ENCODE measurements at regions not wholly inside any gene's neighbourhood (a gene's known extent, or its start where the extent isn't known, plus 50 kb on each side); places are given as distances from the start of the nearest gene placed in this dataset.
"Not testable (repeated sequence)": the region's sequence is repeated elsewhere in the genome, so short reads cannot be mapped to it uniquely, and the experiment has no call there.

DNA sequence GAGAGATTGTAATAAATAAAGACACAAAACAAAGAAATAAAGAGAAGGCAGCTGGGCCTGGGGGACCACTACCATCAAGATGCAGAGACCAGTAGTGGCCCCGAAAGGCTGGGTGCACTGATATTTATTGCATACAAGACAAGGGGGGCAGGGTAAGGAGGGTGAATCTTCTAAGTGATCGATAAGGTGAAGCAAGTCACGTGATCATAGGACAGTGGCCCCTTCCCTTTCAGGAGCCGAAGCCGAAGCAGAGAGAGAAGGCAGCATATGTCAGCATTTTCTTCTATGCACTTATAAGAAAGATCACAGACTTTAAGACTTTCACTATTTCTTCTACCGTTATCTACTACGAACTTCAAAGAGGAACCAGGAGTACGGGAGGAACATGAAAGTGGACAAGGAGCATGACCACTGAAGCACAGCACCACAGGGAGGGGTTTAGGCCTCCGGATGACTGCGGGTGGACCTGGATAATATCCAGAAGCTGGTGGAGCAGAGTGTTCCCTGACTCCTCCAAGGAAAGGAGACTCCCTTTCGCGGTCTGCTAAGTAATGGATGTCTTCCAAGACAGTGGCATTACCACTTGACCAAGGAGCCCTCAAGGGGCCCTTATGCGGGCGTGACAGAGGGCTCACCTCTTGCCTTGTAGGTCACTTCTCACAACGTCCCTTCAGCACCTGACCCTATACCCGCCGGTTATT is 126.4 kb downstream of the RBM46 start:
- not testable (repeated sequence) for DNase-seq (ENCODE audit: low read depth); H3K4me3 ChIP-seq (replicated peaks; ENCODE audit: low read depth, low read length)

- DNase-seq (ENCODE audit: low read depth), result no peak
- no peak for TF ChIP-seq CTCF (IDR thresholded peaks at IDR 0.05; ENCODE audit: low read length, missing control alignments)
- no peak overlapping the region for H3K4me3 ChIP-seq (replicated peaks; ENCODE audit: low read depth, low read length)
Measured at GRCh38 chr4:154908168-154908567, 127.1 kb downstream of the RBM46 start.

DNA sequence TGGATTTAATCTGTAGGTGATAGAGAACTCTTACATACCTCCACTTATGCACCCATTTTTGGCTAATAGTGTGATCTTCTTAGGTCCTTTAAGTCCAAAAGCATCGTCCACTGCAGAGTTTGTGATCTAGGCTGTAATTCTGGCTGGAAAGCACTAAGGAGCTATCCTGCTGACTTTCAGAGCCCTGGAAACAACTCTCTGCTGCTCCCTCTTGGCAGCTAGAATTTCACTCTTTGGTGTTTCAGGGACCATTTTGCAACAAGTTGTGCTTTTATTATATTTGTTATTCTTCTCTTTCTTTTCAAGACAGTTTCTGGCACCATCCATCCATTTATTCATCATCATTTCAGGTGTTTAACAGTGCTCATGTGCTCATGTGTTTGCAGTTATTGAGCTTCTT is 130.0 kb downstream of the RBM46 start:
- TF ChIP-seq CTCF (IDR thresholded peaks at IDR 0.05; ENCODE audit: low read length, missing control alignments), result peak; percentile 16
- peak; percentile 11 for DNase-seq (ENCODE audit: low read depth)
- H3K4me3 ChIP-seq (replicated peaks; ENCODE audit: low read depth, low read length), result no peak overlapping the region

- no peak overlapping the region for H3K4me3 ChIP-seq (replicated peaks; ENCODE audit: low read depth, low read length)
- TF ChIP-seq CTCF (IDR thresholded peaks at IDR 0.05; ENCODE audit: low read length, missing control alignments), result no peak
- DNase-seq (ENCODE audit: low read depth), result no peak
Measured at GRCh38 chr4:154911608-154912098, 130.6 kb downstream of the RBM46 start.

- no peak for DNase-seq (ENCODE audit: low read depth)
- TF ChIP-seq CTCF (IDR thresholded peaks at IDR 0.05; ENCODE audit: low read length, missing control alignments), result no peak
- H3K4me3 ChIP-seq (replicated peaks; ENCODE audit: low read depth, low read length), result no peak overlapping the region
Measured at GRCh38 chr4:154916068-154916467, 135.0 kb downstream of the RBM46 start.

- DNase-seq (ENCODE audit: low read depth), result no peak
- H3K4me3 ChIP-seq (replicated peaks; ENCODE audit: low read depth, low read length), result no peak overlapping the region
- TF ChIP-seq CTCF (IDR thresholded peaks at IDR 0.05; ENCODE audit: low read length, missing control alignments), result no peak
Measured at GRCh38 chr4:154927126-154927680, 146.1 kb downstream of the RBM46 start.

DNA sequence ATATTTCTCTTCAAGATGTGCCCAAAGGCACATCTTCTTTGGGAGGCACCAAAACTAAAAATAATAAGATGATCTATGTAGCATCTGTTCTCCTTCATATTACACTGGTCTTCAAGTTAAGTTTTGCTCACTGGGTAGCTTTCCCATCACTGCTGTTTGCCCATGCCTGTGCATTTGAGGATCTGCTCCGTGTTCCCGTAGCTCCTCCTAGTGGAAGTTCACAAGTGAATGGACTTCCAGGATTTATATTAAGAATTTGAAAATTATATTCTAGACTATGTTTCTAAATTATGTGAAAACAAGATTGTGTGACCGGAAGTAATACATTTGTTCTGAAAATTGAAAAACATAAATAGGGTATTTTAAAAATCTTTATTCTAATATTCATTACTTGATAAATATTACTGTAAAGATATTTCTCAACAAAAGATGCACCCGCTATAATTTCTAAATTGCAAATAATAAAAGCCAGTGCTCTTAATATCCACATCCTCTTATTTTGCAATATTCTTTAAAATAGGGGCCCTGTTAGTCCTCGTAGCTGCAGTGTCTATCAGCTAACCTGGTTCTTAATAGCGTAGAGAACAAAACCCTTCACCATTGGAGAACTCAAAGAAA is 147.7 kb downstream of the RBM46 start:
- peak; percentile 71 for DNase-seq (ENCODE audit: low read depth)
- peak; percentile 60 for TF ChIP-seq CTCF (IDR thresholded peaks at IDR 0.05; ENCODE audit: low read length, missing control alignments)
- H3K4me3 ChIP-seq (replicated peaks; ENCODE audit: low read depth, low read length), result no peak overlapping the region
